ENCODE measurements at regions not wholly inside any gene's neighbourhood (a gene's known extent, or its start where the extent isn't known, plus 50 kb on each side); places are given as distances from the start of the nearest gene placed in this dataset.
"Not testable (repeated sequence)": the region's sequence is repeated elsewhere in the genome, so short reads cannot be mapped to it uniquely, and the experiment has no call there.

DNA sequence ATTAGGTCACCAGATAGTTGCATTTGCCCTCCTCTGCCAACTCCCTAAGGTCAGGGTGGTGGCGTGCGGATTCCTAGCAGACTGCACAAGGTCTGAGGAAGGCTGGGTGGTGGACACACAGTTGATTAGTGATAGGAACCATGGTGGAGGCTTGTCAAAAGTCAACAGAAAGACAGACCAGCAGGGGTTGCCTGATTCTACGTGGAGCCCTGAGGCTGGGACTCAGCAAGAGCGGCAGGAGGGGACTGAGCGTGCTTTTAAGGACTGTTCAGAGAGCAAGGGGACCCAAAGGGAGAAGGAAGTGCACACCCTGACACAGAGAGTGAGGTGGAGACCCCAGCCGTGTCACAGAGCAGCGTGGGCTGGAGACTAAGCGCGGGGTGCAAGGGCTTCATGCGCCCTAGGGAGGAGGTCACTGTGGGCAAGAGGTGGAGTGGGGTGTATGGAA lies 513.2 kb downstream of the RNF144A start:
- Histone ChIP-seq H3K36me3 (ENCODE audit: control insufficient read depth in 3 of 3, insufficient read depth in 3 of 3, low read length in 3 of 3) (no peaks in the 10 kb centered on the region), H3K4me1 (ENCODE audit: control insufficient read depth in 3 of 3, insufficient read depth in 3 of 3, low read length in 3 of 3) (peaks cover 0 to 3% (median 2%) of the 10 kb centered on the region in 3 donors), H3K27me3 (ENCODE audit: control insufficient read depth in 3 of 3, insufficient read depth in 3 of 3, low read length in 3 of 3) (peaks cover 8 to 29% (median 21%) of the 10 kb centered on the region in 3 donors), H3K27ac (ENCODE audit: low read depth, low read length) (no peak overlapping the region), H3K4me3 (ENCODE audit: low read length in 3 of 3) (no peak overlapping the region), H3K9ac (ENCODE audit: low read depth in 1 of 3, low read length in 3 of 3) (no peak overlapping the region), H3K9me3 (ENCODE audit: control insufficient read depth in 3 of 3, low read length in 3 of 3) (peaks cover 0 to 9% (median 9%) of the 10 kb centered on the region in 3 donors)

DNA sequence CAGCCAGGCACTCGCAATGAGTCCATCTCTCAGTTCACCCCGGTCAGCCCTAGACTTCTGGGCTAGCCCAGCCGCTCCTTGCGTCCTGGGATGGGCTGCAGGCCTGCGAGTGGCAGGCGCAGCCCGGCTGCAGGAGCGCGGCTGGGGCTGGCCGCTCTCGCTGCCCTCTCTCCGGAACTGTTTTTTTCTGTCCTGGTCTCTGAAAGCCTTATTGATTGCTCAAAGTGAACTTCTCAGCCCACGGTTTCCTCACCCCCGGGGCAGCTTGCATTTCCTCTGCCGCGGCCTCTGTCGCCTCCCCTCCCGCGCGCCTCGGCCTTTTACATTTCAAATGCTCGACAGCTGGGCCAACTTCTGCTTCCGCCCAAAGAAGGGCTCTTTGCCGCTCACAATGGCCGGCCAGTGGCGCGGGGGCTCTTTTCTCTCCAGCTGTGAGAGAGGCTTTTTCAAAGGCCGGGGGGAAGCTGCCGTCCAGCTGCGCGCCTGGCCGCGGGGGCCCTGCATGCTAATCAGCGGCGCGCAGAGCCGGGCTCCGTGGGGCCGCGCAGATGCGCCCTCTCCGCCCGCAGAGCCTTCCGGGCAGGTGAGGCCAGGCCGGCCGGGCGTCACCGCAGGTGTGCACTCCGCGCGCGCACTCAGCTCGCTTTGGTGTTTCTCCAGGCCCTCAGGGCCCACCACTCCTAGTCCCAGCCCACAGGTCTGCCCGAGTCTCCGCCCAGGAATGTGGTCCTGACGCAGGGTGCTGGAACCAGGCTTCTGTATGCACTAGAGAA lies 513.8 kb downstream of the RNF144A start:
- Histone ChIP-seq H3K36me3 (ENCODE audit: control insufficient read depth in 3 of 3, insufficient read depth in 3 of 3, low read length in 3 of 3) (no peaks in the 10 kb centered on the region), H3K9ac (ENCODE audit: low read depth in 1 of 3, low read length in 3 of 3) (no peak overlapping the region), H3K4me1 (ENCODE audit: control insufficient read depth in 3 of 3, insufficient read depth in 3 of 3, low read length in 3 of 3) (peaks cover 0 to 3% (median 2%) of the 10 kb centered on the region in 3 donors), H3K27ac (ENCODE audit: low read depth, low read length) (no peak overlapping the region), H3K27me3 (ENCODE audit: control insufficient read depth in 3 of 3, insufficient read depth in 3 of 3, low read length in 3 of 3) (peaks cover 8 to 29% (median 21%) of the 10 kb centered on the region in 3 donors), H3K4me3 (ENCODE audit: low read length in 3 of 3) (no peak overlapping the region), H3K9me3 (ENCODE audit: control insufficient read depth in 3 of 3, low read length in 3 of 3) (peaks cover 0 to 9% (median 9%) of the 10 kb centered on the region in 3 donors)

- Histone ChIP-seq H3K36me3 (ENCODE audit: control insufficient read depth in 3 of 3, insufficient read depth in 3 of 3, low read length in 3 of 3) (no peaks in the 10 kb centered on the region), H3K27ac (ENCODE audit: low read depth, low read length) (no peak overlapping the region), H3K9me3 (ENCODE audit: control insufficient read depth in 3 of 3, low read length in 3 of 3) (peaks cover 0 to 9% (median 9%) of the 10 kb centered on the region in 3 donors), H3K4me1 (ENCODE audit: control insufficient read depth in 3 of 3, insufficient read depth in 3 of 3, low read length in 3 of 3) (peaks cover 0 to 3% (median 2%) of the 10 kb centered on the region in 3 donors), H3K27me3 (ENCODE audit: control insufficient read depth in 3 of 3, insufficient read depth in 3 of 3, low read length in 3 of 3) (peaks cover 8 to 29% (median 21%) of the 10 kb centered on the region in 3 donors), H3K4me3 (ENCODE audit: low read length in 3 of 3) (no peak overlapping the region), H3K9ac (ENCODE audit: low read depth in 1 of 3, low read length in 3 of 3) (no peak overlapping the region)
These were observed 515.2 kb downstream of the RNF144A start for GRCh38 chr2:7432436-7432835.

DNA sequence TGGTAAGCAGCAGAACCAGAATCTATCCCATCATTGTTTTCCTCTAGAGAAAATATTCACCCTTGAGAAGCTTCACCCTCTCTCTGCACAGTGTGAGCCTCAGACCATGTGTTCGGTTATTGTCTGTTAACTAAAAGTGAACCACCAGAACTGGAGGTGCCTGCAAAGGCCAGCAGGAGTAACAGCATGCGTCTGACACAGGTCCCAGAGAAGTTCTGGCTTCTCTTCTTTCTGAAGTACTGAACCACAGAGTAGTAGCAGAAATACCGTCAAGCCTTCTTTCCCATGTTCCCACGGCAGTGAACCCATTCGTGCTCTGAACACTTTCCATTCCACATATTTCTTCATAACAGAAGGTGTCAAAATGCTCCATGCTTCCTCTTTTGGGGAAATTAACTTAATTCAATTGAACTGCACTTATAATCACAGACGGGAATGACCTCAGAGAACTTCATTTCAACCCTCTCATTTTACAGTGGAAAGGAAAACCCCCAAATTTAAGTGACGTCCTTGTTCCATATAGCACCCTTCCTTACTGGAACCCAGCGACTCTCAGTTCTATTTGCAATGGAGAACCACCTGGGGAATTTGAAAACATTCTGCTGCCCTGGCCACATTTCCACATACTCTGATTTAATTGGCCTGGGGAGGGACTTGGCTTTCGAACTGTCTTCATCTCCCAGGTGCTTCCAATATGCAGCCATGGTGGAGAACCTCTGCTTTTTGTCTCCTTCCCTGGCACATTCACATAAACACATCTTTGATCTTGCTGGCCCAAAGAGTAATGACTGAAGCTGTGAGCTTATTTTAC lies 519.1 kb downstream of the RNF144A start:
- Histone ChIP-seq H3K9ac (ENCODE audit: low read depth in 1 of 3, low read length in 3 of 3) (no peak overlapping the region), H3K36me3 (ENCODE audit: control insufficient read depth in 3 of 3, insufficient read depth in 3 of 3, low read length in 3 of 3) (no peaks in the 10 kb centered on the region), H3K9me3 (ENCODE audit: control insufficient read depth in 3 of 3, low read length in 3 of 3) (peaks cover 0 to 9% (median 9%) of the 10 kb centered on the region in 3 donors), H3K4me1 (ENCODE audit: control insufficient read depth in 3 of 3, insufficient read depth in 3 of 3, low read length in 3 of 3) (no peaks in the 10 kb centered on the region), H3K27ac (ENCODE audit: low read depth, low read length) (no peak overlapping the region), H3K4me3 (ENCODE audit: low read length in 3 of 3) (no peak overlapping the region), H3K27me3 (ENCODE audit: control insufficient read depth in 3 of 3, insufficient read depth in 3 of 3, low read length in 3 of 3) (peaks cover 3 to 10% (median 6%) of the 10 kb centered on the region in 3 donors)

GRCh38 chr2:7437141-7437540 lies 519.9 kb downstream of the RNF144A start:
- no peak overlapping the region for H3K4me3 ChIP-seq (ENCODE audit: low read length in 3 of 3)
- peaks cover 3 to 10% (median 6%) of the 10 kb centered on the region in 3 donors for H3K27me3 ChIP-seq (ENCODE audit: control insufficient read depth in 3 of 3, insufficient read depth in 3 of 3, low read length in 3 of 3)
- H3K9me3 ChIP-seq (ENCODE audit: control insufficient read depth in 3 of 3, low read length in 3 of 3), result peaks cover 0 to 9% (median 9%) of the 10 kb centered on the region in 3 donors
- H3K9ac ChIP-seq (ENCODE audit: low read depth in 1 of 3, low read length in 3 of 3), result no peak overlapping the region
- H3K27ac ChIP-seq (ENCODE audit: low read depth, low read length), result no peak overlapping the region
- H3K4me1 ChIP-seq (ENCODE audit: control insufficient read depth in 3 of 3, insufficient read depth in 3 of 3, low read length in 3 of 3), result no peaks in the 10 kb centered on the region
- H3K36me3 ChIP-seq (ENCODE audit: control insufficient read depth in 3 of 3, insufficient read depth in 3 of 3, low read length in 3 of 3), result no peaks in the 10 kb centered on the region

DNA sequence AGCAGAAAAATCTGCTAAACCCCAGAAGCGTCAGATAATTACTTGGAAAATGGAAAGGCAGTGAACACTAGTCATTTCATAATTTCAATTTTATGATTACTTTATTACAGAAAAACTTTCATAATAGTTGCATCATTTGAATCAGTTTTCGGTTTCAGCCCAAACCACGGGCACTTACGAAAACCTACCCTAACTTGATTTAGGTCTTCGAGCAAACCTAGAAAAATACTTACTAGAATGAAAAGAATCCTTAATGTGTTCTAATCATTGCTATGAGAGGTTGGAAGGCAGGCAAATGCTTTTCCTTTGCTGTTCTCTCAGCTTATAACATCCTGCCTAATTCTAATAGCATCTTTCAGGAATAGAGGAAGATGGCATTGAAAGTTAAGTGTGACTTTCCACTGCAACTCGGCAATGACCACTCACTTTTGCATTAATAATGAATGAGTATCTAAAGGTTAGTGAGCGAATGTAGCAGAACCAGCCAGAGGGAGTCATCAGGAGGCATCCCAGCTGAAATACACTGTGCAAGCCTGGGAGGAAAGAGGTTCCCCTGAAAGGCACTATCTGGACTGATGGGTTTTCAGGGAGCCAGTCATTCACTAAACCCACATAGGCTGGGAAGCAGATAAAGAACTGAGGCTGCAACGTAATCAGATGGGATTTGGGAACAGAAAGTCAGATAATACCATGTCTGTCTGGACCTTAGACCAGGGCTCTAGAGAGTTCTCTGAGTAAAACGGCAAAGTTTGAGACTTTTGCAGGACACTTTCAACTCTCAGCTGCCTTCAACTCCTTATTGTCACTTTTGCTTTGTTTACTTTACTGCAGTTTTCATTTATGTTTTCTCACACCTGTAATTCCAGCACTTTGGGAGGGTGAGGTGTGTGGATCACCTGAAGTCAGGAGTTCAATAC lies 520.8 kb downstream of the RNF144A start:
- Histone ChIP-seq H3K27ac (ENCODE audit: low read depth, low read length) (no peak overlapping the region), H3K4me1 (ENCODE audit: control insufficient read depth in 3 of 3, insufficient read depth in 3 of 3, low read length in 3 of 3) (no peaks in the 10 kb centered on the region)

GRCh38 chr2:7438855-7439254 lies 521.6 kb downstream of the RNF144A start:
- no peaks in the 10 kb centered on the region for H3K4me1 ChIP-seq (ENCODE audit: control insufficient read depth in 3 of 3, insufficient read depth in 3 of 3, low read length in 3 of 3)
- H3K36me3 ChIP-seq (ENCODE audit: control insufficient read depth in 3 of 3, insufficient read depth in 3 of 3, low read length in 3 of 3), result no peaks in the 10 kb centered on the region
- no peak overlapping the region for H3K9ac ChIP-seq (ENCODE audit: low read depth in 1 of 3, low read length in 3 of 3)
- peaks cover 0 to 8% (median 4%) of the 10 kb centered on the region in 3 donors for H3K9me3 ChIP-seq (ENCODE audit: control insufficient read depth in 3 of 3, low read length in 3 of 3)
- H3K4me3 ChIP-seq (ENCODE audit: low read length in 3 of 3), result no peak overlapping the region
- H3K27ac ChIP-seq (ENCODE audit: low read depth, low read length), result no peak overlapping the region
- H3K27me3 ChIP-seq (ENCODE audit: control insufficient read depth in 3 of 3, insufficient read depth in 3 of 3, low read length in 3 of 3), result peaks cover 2 to 6% (median 3%) of the 10 kb centered on the region in 3 donors

More for the DNA sequence above, 520.8 kb downstream of the RNF144A start:
- peaks cover 3 to 6% (median 3%) of the 10 kb centered on the region in 3 donors for H3K27me3 ChIP-seq (ENCODE audit: control insufficient read depth in 3 of 3, insufficient read depth in 3 of 3, low read length in 3 of 3)
- peaks cover 0 to 9% (median 6%) of the 10 kb centered on the region in 3 donors for H3K9me3 ChIP-seq (ENCODE audit: control insufficient read depth in 3 of 3, low read length in 3 of 3)
- no peaks in the 10 kb centered on the region for H3K36me3 ChIP-seq (ENCODE audit: control insufficient read depth in 3 of 3, insufficient read depth in 3 of 3, low read length in 3 of 3)
- H3K4me3 ChIP-seq (ENCODE audit: low read length in 3 of 3), result no peak overlapping the region
- no peak overlapping the region for H3K9ac ChIP-seq (ENCODE audit: low read depth in 1 of 3, low read length in 3 of 3)

DNA sequence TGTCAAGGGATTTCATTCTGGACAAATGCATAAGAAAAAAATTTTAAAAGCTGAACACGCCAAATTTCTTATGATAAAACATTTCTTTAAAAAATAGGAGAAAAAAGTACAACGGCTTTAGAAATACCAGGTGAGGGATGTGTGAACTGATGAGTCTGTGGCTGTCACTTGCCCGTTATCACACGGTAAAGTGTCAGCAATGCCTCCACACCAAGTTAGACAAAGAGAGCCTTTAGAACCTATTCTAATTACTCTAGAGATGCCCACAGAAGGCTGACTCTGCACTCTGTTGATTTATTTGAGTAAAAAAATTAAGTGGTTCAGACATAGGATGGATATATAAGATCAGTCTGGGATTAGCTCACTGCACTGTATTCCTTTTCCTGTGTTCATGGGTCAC lies 523.8 kb downstream of the RNF144A start:
- H3K27me3 ChIP-seq (ENCODE audit: control insufficient read depth in 3 of 3, insufficient read depth in 3 of 3, low read length in 3 of 3), result peaks cover 0 to 3% (median 2%) of the 10 kb centered on the region in 3 donors
- no peaks in the 10 kb centered on the region for H3K4me1 ChIP-seq (ENCODE audit: control insufficient read depth in 3 of 3, insufficient read depth in 3 of 3, low read length in 3 of 3)
- H3K36me3 ChIP-seq (ENCODE audit: control insufficient read depth in 3 of 3, insufficient read depth in 3 of 3, low read length in 3 of 3), result no peaks in the 10 kb centered on the region
- no peaks in the 10 kb centered on the region for H3K9me3 ChIP-seq (ENCODE audit: control insufficient read depth in 3 of 3, low read length in 3 of 3)
- no peak overlapping the region for H3K9ac ChIP-seq (ENCODE audit: low read depth in 1 of 3, low read length in 3 of 3)
- no peak overlapping the region for H3K4me3 ChIP-seq (ENCODE audit: low read length in 3 of 3)
- H3K27ac ChIP-seq (ENCODE audit: low read depth, low read length), result no peak overlapping the region

DNA sequence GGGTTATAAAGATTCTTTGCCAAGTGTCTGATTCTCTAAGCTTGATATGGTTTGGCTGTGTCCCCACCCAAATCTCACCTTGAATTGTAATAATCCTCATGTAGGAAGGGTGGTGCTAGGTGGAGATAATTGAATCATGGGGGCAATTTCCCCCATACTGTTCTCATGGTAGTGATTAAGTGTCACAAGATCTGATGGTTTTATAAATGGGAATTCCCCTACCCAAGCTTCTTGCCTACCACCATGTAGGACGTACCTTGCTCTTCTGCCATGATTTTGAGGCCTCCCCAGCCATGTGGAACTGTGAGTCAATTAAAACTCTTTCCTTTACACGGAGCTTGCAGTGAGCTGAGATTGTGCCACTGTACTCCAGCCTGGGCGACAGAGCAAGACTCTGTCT lies 524.6 kb downstream of the RNF144A start:
- not testable (repeated sequence) for H3K27ac ChIP-seq (ENCODE audit: low read depth, low read length); H3K4me1 ChIP-seq (ENCODE audit: control insufficient read depth in 3 of 3, insufficient read depth in 3 of 3, low read length in 3 of 3); H3K9ac ChIP-seq (ENCODE audit: low read depth in 1 of 3, low read length in 3 of 3); H3K27me3 ChIP-seq (ENCODE audit: control insufficient read depth in 3 of 3, insufficient read depth in 3 of 3, low read length in 3 of 3); H3K36me3 ChIP-seq (ENCODE audit: control insufficient read depth in 3 of 3, insufficient read depth in 3 of 3, low read length in 3 of 3); H3K4me3 ChIP-seq (ENCODE audit: low read length in 3 of 3); H3K9me3 ChIP-seq (ENCODE audit: control insufficient read depth in 3 of 3, low read length in 3 of 3)
